ENCODE measurements at regions not wholly inside any gene's neighbourhood (a gene's known extent, or its start where the extent isn't known, plus 50 kb on each side); places are given as distances from the start of the nearest gene placed in this dataset.

- TF ChIP-seq POLR2AphosphoS5 (IDR thresholded peaks at IDR 0.05; ENCODE audit: borderline replicate concordance, low read depth, low read length) (no peak), FOXP2 (optimal IDR thresholded peaks at IDR 0.05; ENCODE audit: control extremely low read depth, extremely low read length, insufficient read depth) (no peak)
Observed at GRCh38 chr1:229782469-229782868, 156.4 kb downstream of the URB2 start.
